Right lobe of liver (tissue), 6 donors: ENCODE measurements at regions not wholly inside any gene's neighbourhood (a gene's known extent, or its start where the extent isn't known, plus 50 kb on each side); places are given as distances from the start of the nearest gene placed in this dataset.
"Not testable (repeated sequence)": the region's sequence is repeated elsewhere in the genome, so short reads cannot be mapped to it uniquely, and the experiment has no call there.

Experiments used
- ATAC-seq, 4 donors: fragments of 200-7000 bp; cut with Tn5 transposase; one replicate each; pipeline ENCODE4 v1.9.1; 2020; ENCODE audit warnings: mild to moderate bottlenecking in 4 of 4, moderate library complexity in 4 of 4
- DNase-seq, 3 donors: peaks; one replicate each; pipeline ENCODE4 v3.0.0-alpha.2; 2020
- H3K27ac ChIP-seq, 3 donors: fragments of 200-600 bp; one replicate each; pipeline ENCODE4 v1.8.0; 2022
- H3K27me3 ChIP-seq, 2 donors: fragments of 200-600 bp; one replicate each; pipeline ENCODE4 v1.8.0; 2022
- H3K36me3 ChIP-seq, 4 donors: fragments of 200-600 bp; sonication (generic) in 1 of 4; one replicate each; pipeline versions ENCODE4 v1.5.1 to v1.8.0; 2017 to 2022; ENCODE audit warnings: control low read depth in 1 of 4
- H3K4me1 ChIP-seq, 4 donors: fragments of 200-600 bp; sonication (generic) in 1 of 4; one replicate each; pipeline versions ENCODE4 v1.5.1 to v1.8.0; 2017 to 2022; ENCODE audit warnings: control low read depth in 1 of 4
- H3K4me3 ChIP-seq, 3 donors: fragments of 200-600 bp; one replicate each; pipeline ENCODE4 v1.8.0; 2022
- H3K9me3 ChIP-seq, 4 donors: fragments of 200-600 bp; sonication (generic) in 1 of 4; one replicate each; pipeline versions ENCODE4 v1.5.1 to v1.8.0; 2017 to 2022; ENCODE audit warnings: control low read depth in 1 of 4
- CTCF ChIP-seq, 4 donors: fragments of 200-600 bp in 3 of 4; fragments of 450-650 bp in 1 of 4; IDR thresholded peaks; one replicate each; pipeline versions ENCODE4 v1.5.1 to v1.8.0; 2016 to 2022; ENCODE audit warnings: antibody characterized with exemption in 4 of 4, mild to moderate bottlenecking in 2 of 4
- POLR2A ChIP-seq: fragments of 450-650 bp; IDR thresholded peaks from one replicate; pipeline ENCODE4 v1.6.1; 2017; ENCODE audit warnings: antibody characterized with exemption, mild to moderate bottlenecking
- WGBS: methylation state at CpG from one replicate; pipeline ENCODE4 v1.1.6; 2018; ENCODE audit warnings: low coverage, low lambda C conversion rate; ENCODE audit not compliant: insufficient coverage; ENCODE audit errors: missing lambda C conversion rate; 5-methylcytosine and 5-hydroxymethylcytosine counted together
- intact Hi-C, 2 donors: fragments of 100-400 bp; cut with DNase I; formaldehyde crosslinking; loops; one replicate each; pipeline versions ENCODE4 v1.11.2 to v1.14.1; 2022
- donor health status: DM: no; HTN: yes; CAD: no.
- donor health status: DM: no; HTN: no; CAD: no.
- donor health status: DM: no; HTN: no; CAD: no.
- donor health status: DM: no; HTN: yes; CAD: no.
- donor health status: DM: no; HTN: yes; CAD: no.

GRCh38 chr11:106523921-106524320 lies 446.5 kb downstream of the AASDHPPT start:
- H3K27ac ChIP-seq = no peak overlapping the region
- H3K36me3 ChIP-seq = no peaks in the 10 kb centered on the region
- no peaks in the 10 kb centered on the region for H3K9me3 ChIP-seq
- no peak for DNase-seq
- no peak overlapping the region for H3K4me3 ChIP-seq
- H3K27me3 ChIP-seq = no peaks in the 10 kb centered on the region
- H3K4me1 ChIP-seq = no peaks in the 10 kb centered on the region
- ATAC-seq = no peak
- 48% methylated on average over 2 of the region's 2 CpGs for WGBS
- TF ChIP-seq CTCF (IDR thresholded peaks at IDR 0.05) = no peak
- no peak for TF ChIP-seq POLR2A
- intact Hi-C loops = no loop called here

- H3K27ac ChIP-seq = no peak overlapping the region
- ATAC-seq = no peak
- TF ChIP-seq POLR2A = no peak
- TF ChIP-seq CTCF (IDR thresholded peaks at IDR 0.05) = no peak
- no peaks in the 10 kb centered on the region for H3K36me3 ChIP-seq
- H3K4me3 ChIP-seq = no peak overlapping the region
- no peaks in the 10 kb centered on the region for H3K9me3 ChIP-seq
- H3K27me3 ChIP-seq = no peaks in the 10 kb centered on the region
- 43% methylated on average over 2 of the region's 2 CpGs for WGBS
- intact Hi-C loops = no loop called here
- DNase-seq = no peak
- H3K4me1 ChIP-seq = no peaks in the 10 kb centered on the region
These were observed 447.0 kb downstream of the AASDHPPT start for GRCh38 chr11:106524436-106524835.

GRCh38 chr11:106531648-106532047 lies 454.2 kb downstream of the AASDHPPT start:
- H3K36me3 ChIP-seq, H3K27ac ChIP-seq, ATAC-seq, intact Hi-C loops, H3K27me3 ChIP-seq, DNase-seq, H3K4me3 ChIP-seq, H3K9me3 ChIP-seq, H3K4me1 ChIP-seq: not testable (repeated sequence)
- 83% methylated on average over 18 of the region's 18 CpGs for WGBS

- TF ChIP-seq CTCF (IDR thresholded peaks at IDR 0.05) = no peak
- no peak for TF ChIP-seq POLR2A
- WGBS = 75% methylated on average over 2 of the region's 2 CpGs
- no peaks in the 10 kb centered on the region for H3K27me3 ChIP-seq
- no peak overlapping the region for H3K27ac ChIP-seq
- H3K4me1 ChIP-seq = no peaks in the 10 kb centered on the region
- no peaks in the 10 kb centered on the region for H3K36me3 ChIP-seq
- DNase-seq (no peak), ATAC-seq (no peak)
- H3K4me3 ChIP-seq = no peak overlapping the region
- no peaks in the 10 kb centered on the region for H3K9me3 ChIP-seq
- intact Hi-C loops = no loop called here
These were observed 455.6 kb downstream of the AASDHPPT start for GRCh38 chr11:106533046-106533445.

- Histone ChIP-seq H3K4me3 (no peak overlapping the region), H3K27me3 (no peaks in the 10 kb centered on the region), H3K27ac (no peak overlapping the region), H3K9me3 (no peaks in the 10 kb centered on the region), H3K36me3 (no peaks in the 10 kb centered on the region), H3K4me1 (no peaks in the 10 kb centered on the region)
- TF ChIP-seq CTCF (IDR thresholded peaks at IDR 0.05) (no peak), POLR2A (no peak)
- intact Hi-C loops = no loop called here
- DNase-seq (no peak), ATAC-seq (no peak)
- WGBS = 37% methylated on average over 5 of the region's 5 CpGs
These were observed 462.5 kb downstream of the AASDHPPT start for GRCh38 chr11:106540001-106540400.
